ENCODE measurements at regions not wholly inside any gene's neighbourhood (a gene's known extent, or its start where the extent isn't known, plus 50 kb on each side); places are given as distances from the start of the nearest gene placed in this dataset.
"Not testable (repeated sequence)": the region's sequence is repeated elsewhere in the genome, so short reads cannot be mapped to it uniquely, and the experiment has no call there.

DNA sequence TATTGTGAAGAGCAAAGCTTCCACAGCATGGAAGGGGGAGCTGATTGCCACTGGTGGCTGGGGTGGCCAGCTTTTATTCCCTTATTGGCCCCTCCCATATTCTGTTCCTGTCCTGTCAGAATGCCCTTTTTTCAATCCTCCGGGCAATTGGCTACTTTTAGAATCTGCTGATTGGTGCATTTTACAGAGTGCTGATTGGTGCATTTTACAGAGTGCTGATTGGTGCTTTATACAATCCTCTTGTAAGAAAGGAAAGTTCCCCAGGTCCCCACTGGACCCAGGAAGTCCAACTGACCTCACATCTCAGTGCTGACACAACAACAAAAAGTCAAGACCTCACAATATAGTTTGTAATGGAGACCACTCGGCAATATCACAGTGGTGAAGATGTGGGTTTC lies 195.0 kb downstream of the SPATA31A6 start:
- DNase-seq = no peak

DNA sequence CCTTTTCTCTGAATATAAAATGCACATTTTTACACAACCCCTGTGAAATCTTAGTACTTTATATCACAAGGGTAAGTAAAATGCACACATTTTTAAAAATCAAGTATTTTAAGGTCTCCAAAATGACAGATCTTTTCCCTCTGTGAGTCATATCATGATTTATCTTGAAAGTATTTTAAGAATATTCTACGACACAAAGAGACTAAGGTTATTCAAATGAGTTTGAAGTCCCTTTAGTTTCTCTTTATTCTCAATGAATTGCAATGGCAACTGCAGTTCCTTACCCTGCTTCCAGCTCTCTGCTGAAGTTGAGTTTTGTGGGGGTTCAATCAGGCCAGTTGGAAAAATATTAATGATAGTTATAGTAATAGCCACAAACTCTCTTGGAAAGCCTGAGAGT lies 196.1 kb downstream of the SPATA31A6 start:
- not testable (repeated sequence) for DNase-seq

DNA sequence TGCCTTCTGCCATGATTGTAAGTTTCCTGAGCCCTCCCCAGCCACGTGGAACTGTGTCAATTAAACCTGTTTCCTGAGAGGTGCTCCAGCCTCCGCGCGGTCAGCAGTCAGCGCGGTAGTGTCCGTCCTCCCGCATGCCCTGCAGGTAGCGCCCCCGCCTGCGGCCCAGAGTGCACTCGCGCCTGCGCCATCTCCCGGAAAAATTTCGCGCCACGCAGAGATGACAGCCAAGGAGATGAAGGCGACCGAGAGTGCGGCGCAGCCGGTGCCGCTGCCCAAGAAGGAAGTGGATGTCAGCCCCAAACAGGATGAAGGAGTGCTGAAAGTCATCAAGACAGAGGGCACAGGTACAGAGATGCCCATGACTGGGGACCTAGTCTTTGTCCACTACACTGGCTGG lies 201.1 kb downstream of the SPATA31A6 start:
- DNase-seq = not testable (repeated sequence)

DNA sequence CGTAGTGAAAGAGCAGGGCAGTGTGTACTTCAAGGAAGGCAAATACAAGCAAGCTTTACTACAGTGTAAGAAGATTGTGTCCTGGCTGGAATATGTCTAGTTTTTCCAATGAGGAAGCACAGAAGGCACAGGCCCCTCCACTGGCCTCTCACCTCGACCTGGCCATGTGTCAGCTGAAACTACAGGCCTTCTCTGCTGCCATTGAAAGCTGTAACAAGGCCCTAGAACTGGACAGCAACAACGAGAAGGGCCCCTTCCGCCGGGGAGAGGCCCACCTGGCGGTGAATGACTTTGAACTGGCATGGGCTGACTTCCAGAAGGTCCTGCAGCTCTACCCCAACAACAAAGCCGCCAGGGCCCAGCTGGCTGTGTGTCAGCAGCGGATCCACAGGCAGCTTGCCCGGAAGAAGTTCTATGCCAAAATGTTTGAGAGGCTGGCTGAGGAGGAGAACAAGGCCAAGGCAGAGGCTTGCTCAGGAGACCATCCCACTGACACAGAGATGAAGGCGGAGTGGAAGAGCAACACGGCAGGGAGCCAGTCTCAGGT lies 202.2 kb downstream of the SPATA31A6 start:
- not testable (repeated sequence) for DNase-seq

DNA sequence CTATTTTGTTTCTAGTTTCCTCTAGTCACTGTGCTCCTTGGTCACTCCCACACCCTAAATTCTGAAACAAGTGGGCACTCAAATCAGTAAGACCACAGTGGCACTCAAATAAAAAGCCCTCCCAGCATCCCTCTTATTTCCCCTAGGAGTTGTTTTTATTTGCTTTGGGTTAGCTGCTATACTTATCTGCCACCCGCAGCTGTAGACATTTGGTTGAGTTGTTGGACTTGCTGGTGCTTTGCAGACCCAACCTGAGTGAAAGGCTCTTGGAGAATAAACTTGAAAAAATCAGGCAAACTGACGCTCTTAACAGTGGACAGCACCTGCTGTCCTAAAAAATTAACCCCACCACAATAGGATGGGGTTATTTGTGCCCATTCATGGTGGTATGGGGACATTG lies 203.0 kb downstream of the SPATA31A6 start:
- no peak for DNase-seq

DNA sequence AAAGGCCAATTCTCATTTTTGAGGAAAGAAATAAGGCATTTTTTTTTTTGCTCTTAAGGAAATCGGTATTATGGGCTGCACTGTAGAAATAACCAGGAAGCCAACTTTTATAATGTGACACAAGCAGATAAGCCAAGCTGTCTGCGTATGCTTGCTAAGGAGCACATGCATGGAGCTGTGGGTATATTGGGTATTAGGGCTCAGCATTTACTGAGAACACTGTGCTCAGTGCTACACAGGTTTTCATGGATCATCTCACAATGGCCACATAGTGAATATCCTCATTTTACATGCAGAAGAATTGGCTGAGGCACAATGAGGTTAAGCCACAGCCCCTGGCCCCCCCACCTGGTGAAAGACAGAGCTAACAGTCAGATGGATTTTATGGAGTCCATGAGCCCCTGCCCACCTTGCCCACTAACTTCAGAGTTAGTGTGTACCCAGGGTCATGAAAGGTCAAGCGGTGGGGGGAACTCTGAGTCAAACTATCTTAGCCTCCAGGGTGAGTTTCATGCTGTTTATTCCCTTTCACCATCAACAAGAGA lies 204.8 kb downstream of the SPATA31A6 start:
- no peak for DNase-seq

DNA sequence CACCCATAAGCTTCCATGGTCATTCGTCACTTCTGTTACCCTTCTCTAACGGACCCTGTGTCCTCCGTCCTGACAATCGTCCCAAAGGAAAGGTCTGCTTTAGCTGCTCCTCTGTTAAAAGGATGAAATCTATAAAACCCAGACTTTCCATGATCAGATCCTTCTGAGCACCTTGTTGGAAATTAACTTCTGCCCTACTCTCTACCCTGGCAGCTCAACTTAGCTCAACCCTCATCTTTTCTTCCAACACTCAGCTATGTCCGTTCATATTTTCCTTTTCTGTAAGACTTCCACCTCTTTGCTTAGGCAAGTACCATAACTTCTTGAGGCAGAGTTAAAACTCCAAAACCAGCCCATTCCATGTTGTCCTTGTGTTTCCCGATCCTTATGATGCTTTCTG lies 205.4 kb downstream of the SPATA31A6 start:
- DNase-seq = no peak

DNA sequence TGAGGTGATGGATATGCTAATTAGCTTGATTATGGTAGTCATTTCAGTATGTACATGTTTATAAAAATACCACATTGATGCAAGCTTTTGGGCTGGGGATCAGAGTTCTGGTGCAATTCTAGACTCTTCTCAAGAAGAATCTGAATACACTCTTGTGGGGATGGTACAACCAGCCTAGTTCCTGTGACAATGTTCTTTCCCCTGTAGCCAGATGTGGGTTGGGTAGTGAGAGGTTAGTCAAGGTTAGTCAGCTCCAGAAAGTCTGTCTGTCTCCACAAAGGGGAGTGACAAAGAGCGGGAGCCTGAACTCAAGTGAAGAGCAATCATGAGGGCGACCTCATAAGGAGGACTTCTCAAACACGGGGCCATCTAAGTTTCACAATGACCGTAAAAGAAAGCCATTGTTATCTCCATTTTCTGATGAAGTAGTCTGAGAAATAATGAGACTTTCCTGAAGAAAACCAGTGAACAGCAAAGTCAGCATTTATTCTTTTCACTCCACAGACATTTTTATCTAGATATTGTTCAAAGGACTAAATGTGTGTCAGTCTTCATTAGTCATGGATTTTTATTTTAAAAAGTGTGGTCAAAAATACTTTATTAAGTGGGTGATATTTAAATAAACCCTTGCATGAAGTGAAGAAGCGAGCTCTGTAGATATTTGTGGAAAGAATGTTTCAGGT lies 209.5 kb downstream of the SPATA31A6 start:
- DNase-seq = not testable (repeated sequence)

DNA sequence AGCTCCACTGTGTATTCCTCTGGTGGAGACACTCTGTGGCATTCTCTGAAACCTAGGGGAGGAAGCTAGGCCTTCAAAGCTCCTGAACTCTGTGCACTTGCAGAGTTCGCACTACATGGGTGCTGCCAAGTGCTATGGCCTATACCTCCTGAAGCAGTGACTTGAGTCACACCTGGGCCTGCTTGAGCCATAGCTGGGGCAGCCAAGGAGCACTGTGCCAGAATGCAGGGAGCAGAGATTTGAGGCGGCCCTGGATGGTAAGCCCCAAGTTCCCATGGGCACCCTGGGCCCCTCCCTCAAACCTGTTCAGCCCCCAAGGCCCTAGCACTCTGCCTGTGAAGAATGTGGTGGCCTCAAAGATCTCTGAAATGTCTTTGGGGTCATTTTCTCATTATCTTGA lies 212.9 kb downstream of the SPATA31A6 start:
- DNase-seq = no peak

DNA sequence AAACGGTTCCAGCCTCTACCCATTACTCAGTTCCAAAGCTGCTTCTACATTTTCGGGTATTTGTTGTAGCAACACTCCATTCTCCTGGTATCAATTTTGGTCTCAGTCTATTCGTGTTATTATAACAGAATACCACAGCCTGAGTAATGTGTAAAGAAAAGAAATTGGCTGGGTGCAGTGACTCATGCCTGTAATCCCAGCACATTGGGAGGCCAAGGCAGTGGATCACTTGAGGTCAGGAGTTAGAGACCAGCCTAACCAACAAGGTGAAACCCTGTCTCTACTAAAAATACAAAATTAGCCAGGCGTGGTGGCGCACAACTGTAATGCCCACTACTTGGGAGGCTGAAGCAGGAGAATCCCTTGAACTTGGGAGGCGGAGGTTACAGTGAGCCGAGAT lies 213.9 kb downstream of the SPATA31A6 start:
- DNase-seq = not testable (repeated sequence)

DNA sequence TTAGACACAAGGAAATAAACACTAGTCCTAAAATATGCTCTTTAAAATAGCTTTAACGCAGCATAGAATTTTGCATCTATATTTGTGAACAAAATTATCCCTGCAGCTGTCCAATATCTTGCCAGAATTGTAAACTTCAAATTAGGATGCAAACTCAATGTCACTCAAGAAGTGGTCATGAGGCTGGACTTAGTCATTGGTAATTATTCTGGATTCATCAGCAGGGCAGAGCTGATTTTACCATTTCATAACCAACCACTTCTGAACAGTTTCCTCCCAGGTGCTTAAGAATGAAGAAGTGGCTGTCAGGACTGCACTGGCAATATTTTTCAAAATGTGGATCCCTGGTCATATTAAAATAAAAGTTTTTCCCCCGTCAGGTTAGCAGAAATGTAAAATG lies 219.5 kb downstream of the SPATA31A6 start:
- not testable (repeated sequence) for DNase-seq

DNA sequence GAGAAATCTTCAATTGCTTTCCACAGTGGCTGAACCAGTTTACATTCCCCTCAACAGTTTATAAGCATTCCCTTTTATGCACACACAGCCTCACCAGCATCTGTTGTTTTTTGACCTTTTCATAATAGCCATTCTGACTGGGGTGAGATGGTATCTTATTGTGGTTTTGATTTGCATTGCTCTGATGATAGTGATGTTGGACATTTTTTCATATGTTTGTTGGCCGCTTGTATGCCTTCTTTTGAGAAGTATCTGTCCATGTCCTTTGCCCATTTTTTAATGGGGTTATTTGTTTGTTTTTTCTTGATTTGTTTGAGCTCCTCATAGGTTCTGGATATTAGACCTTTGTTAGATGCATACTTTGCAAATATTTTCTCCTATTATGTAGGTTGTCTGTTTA lies 226.1 kb downstream of the SPATA31A6 start:
- not testable (repeated sequence) for DNase-seq

DNA sequence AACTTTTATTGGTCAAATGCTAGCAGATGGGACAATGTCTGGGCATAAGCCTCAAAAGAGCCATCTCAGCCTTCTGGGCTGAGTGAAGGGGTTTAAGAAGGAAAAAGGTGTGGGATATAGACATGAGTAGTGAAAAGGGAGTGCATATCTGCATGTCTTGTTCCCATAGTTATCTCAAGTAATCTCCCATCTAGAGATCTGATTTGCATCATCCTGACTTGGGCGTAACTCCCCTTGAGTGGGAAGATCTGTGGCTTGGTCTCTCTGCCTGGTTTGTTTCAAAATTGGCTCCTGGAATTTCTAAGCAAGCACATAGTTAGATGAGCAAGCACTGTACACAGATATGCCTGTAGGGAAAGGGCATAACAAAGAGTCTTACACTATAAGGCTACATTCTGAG lies 228.9 kb downstream of the SPATA31A6 start:
- DNase-seq = not testable (repeated sequence)

DNA sequence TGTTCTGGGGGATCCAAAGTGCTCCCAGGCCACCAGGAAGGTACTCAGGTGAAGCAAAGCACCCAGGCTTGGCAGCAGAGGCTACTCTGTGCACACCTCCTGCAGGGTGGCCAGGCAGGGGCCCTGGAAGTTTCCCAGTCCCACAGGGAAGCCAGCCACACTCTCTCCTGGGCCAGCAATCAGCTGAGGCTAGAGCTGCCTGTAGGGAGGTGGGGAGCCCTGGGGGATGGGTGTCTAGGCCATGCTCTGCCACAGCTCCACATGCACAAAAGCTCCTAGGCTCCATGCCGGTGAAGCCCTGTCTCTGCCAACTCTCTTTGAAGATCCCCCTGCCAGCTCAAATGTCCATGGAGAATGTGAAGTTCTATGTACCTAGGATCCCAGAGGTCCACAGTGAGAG lies 231.4 kb downstream of the SPATA31A6 start:
- not testable (repeated sequence) for DNase-seq

DNA sequence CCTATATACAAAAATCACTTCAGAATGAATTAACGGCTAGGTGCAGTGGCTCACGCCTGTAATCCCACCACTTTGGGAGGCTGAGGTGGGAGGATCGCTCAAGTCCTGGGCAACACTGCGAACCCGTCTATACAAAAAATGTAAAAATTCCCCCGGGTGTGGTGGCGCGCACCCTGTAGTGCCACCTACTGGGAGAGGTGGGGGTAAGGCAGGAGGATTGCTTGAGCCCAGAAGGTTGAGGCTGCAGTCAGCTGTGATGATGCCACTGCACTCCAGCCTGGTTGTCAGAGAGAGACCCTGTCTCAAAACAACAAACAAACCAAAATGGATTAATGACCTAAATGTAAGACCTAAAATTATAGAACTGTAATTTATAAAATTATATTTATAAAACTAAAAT lies 236.2 kb downstream of the SPATA31A6 start:
- DNase-seq = not testable (repeated sequence)

DNA sequence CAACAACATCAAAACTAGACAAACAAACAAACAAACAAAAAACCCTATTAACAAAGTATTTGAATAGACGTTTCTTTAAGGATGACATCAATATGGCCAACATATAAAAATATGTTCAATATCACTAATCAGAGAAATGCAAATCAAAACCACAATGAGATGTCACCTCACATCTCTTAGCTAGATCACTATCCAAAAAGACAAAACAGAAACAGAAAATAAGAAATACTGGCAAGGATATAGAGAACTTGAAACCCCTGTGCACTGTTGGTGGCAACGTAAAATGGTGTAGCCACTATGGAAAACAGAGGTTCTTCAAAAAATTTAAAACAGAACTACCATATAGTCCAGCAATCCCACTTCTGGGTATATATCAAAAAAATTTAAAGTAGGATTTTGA lies 236.9 kb downstream of the SPATA31A6 start:
- not testable (repeated sequence) for DNase-seq

DNA sequence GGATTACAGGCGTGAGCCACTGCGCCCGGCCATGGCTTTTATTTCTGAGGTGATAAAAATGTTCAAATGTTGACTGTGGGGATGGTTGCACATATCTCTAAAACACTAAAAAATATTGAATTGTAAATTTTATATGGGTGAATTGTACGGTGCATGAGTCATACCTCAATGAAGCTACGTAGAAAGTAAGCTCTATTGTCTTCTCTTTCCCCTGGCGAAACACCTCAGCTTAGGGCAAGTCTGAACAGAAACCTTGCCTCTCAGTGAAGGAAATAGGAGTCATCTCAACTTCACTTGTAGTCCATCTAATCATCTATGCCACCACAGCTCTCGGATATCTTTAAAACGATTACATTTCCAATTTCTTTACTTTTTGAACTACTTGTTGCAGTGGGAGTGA lies 238.2 kb downstream of the SPATA31A6 start:
- not testable (repeated sequence) for DNase-seq

DNA sequence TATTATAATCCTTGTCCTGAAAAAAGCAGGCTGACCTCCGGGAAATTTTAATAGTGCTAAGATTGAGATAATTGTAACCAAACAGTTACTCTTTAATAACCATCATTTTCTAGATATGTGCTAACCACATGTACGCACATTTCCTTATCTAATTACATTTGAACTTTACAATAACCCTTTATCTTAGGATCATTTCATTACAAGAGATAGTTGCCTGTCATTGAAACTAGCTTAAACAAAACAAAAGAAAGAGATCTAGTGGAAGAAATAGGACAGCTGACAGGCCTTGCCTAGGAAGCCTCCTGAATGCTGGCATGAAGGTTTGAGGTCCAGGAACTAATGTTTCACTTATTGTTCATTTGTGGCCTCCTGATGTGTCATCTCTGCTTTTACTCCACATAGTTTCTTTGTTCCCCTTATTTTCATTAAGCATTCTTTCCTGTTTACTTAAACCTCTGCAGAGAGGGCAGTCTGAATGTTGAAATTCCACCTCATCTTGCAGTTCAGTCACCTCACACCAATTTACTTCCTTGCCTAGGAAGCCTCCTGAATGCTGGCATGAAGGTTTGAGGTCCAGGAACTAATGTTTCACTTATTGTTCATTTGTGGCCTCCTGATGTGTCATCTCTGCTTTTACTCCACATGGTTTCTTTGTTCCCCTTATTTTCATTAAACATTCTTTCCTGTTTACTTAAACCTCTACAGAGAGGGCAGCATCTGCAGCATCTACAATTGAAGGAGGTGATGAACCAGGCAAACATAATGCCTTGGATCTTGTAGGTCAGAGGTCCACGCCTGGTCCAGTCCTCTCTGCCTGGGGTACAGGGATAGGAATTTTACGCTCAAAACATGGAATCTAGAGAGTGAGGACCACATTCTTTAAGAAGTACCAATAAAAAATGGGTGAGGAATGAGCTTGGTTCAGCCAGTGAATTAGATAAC lies 247.5 kb downstream of the SPATA31A6 start:
- DNase-seq = not testable (repeated sequence)

DNA sequence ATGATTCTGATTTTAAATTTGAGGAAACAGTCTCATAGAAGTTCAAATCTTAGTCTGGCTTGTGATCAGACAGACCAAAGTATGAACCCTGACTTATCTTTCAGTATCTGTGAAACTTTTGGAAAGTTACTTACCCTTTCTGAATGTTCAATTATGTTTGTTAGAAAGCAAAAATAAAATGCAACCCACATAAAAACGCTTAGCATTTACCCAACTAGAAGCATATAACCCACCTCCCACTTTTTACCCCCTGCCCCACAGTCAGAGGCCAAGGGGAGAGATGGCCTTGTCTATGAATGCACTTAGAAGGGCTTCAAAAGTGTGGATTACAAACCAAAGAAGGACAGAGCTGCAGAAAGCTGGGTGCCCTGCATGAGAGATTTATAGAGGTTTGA lies 248.2 kb downstream of the SPATA31A6 start:
- not testable (repeated sequence) for DNase-seq

DNA sequence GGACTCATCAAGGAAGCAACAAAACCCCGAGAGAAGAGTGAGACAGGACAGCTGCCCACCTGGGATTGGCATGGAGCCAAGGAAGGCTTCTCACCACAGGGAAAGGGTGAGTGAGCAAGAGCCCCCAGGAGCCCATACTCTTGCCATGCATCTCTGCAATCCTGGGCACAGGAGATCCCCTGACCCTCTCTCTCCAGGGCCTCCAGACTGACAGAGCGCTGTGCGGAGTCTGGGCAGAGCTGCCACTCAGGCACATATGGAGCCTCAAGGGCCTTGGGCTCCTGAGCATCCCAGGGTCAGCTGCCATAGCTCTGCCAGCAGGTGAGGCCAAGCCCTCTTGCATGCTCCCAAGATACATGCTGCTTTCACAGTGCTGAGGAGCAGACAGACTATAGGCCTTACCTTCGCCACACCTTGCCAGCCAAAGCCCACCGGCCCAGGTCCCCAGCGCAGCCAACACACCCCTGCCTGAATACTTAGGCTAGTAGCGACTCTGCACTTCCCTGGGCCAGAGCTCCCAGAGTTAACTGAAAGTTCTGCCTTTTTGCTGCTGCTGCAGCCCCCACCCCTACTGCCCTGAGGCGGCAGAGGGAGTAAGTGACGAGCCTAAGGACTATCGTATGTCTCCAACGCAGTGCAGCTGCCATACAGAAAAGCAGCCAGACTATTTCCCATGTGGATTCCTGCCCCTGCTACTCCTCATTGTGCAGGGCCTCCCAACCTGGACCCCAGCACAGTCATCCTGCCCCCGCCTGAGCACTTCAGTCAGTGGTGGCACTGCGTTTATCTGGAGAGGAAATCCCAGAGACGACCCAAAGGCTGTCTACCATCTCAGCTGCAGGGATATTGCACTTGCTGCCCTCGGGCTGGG lies 251.6 kb downstream of the SPATA31A6 start:
- not testable (repeated sequence) for DNase-seq

DNA sequence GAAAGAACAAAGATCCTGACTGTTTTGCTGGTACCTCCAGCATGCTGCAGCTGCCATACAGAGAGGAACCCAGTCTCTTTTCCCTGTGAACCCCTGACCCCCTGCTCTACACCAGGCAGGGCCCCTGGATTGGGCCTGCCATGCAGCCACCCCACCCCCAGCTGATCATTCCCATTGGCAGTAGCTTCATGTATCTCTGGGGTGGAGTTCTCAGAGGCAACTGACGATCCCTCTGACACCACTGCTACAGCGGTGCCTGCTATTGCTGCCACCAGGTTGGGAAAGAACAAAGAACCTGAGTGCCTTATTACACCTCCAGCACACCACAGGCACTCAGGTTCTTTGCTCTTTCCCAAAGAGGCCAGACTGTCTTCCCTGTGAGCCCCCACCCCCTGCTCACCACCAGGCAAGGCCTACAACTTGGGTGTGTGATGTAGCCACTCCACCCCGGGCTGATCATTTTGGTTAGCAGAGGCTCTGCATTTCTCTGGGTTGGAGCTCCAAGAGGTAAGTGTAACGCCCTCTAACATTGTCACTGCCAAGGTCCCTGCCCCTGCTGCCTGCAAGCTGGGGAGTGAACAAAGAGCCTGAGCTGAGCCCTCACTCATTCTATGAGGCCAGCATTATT lies 252.4 kb downstream of the SPATA31A6 start:
- not testable (repeated sequence) for DNase-seq
